Coronary artery (tissue), 2 donors: ENCODE measurements at regions not wholly inside any gene's neighbourhood (a gene's known extent, or its start where the extent isn't known, plus 50 kb on each side); places are given as distances from the start of the nearest gene placed in this dataset.

Experiments
- DNase-seq: peaks from one replicate; pipeline ENCODE4 v3.0.0-alpha.2; 2017; ENCODE audit warnings: low spot score
- H3K27ac ChIP-seq, 2 donors: fragments of 200-600 bp; sonication (generic); one replicate each; pipeline ENCODE4 v1.5.1; 2016 to 2019
- H3K4me3 ChIP-seq: fragments of 200-600 bp; sonication (generic); 2 replicates; pipeline ENCODE4 v1.5.1; 2016; ENCODE audit warnings: mild to moderate bottlenecking, moderate library complexity
- CTCF ChIP-seq: fragments of 200-600 bp; sonication (generic); IDR thresholded peaks from one replicate; pipeline ENCODE4 v1.5.1; 2019; ENCODE audit warnings: antibody characterized with exemption

- Histone ChIP-seq H3K27ac (no peak overlapping the region), H3K4me3 (no peak overlapping the region)
- no peak for DNase-seq
- TF ChIP-seq CTCF = no peak
Measured at GRCh38 chr2:6748406-6749067, 117.2 kb downstream of the CMPK2 start.

GRCh38 chr2:6749962-6750361, 115.7 kb downstream of the CMPK2 start:
- no peak for TF ChIP-seq CTCF
- no peak for DNase-seq
- no peak overlapping the region for H3K4me3 ChIP-seq
- H3K27ac ChIP-seq = no peak overlapping the region

GRCh38 chr2:6750411-6751158, 115.1 kb downstream of the CMPK2 start:
- TF ChIP-seq CTCF = no peak
- Histone ChIP-seq H3K27ac (no peak overlapping the region), H3K4me3 (no peak overlapping the region)
- no peak for DNase-seq

- DNase-seq = no peak
- no peak overlapping the region for H3K4me3 ChIP-seq
- no peak for TF ChIP-seq CTCF
- no peak overlapping the region for H3K27ac ChIP-seq
Measured at GRCh38 chr2:6754419-6754818, 111.3 kb downstream of the CMPK2 start.

- no peak for DNase-seq
- H3K27ac ChIP-seq = no peak overlapping the region
- no peak overlapping the region for H3K4me3 ChIP-seq
- TF ChIP-seq CTCF = no peak
Measured at GRCh38 chr2:6755456-6755855, 110.3 kb downstream of the CMPK2 start.

- no peak for TF ChIP-seq CTCF
- no peak for DNase-seq
- H3K27ac ChIP-seq = no peak overlapping the region
- no peak overlapping the region for H3K4me3 ChIP-seq
Measured at GRCh38 chr2:6757215-6757614, 108.5 kb downstream of the CMPK2 start.

GRCh38 chr2:6759689-6760088, 106.0 kb downstream of the CMPK2 start:
- no peak for TF ChIP-seq CTCF
- Histone ChIP-seq H3K4me3 (no peak overlapping the region), H3K27ac (no peak overlapping the region)
- no peak for DNase-seq
